Naive thymus-derived CD8-positive, alpha-beta T cell (primary cell): ENCODE measurements at regions not wholly inside any gene's neighbourhood (a gene's known extent, or its start where the extent isn't known, plus 50 kb on each side); places are given as distances from the start of the nearest gene placed in this dataset.
"Not testable (repeated sequence)": the region's sequence is repeated elsewhere in the genome, so short reads cannot be mapped to it uniquely, and the experiment has no call there.

Experiments
- ATAC-seq, 2 donors: fragments of 150-1000 bp; cut with Tn5 transposase in 1 of 2; sonication (Bioruptor Pico), chemical (Tn5 transposase) in 1 of 2; 1 replicate in 1 of 2; 2 replicates in 1 of 2; pipeline ENCODE4 v1.10.0; 2021; ENCODE audit warnings: mild to moderate bottlenecking in 2 of 2, moderate library complexity in 2 of 2
- POLR2A ChIA-PET: fragments of 350-600 bp; sonication (Branson Sonifier 250); formaldehyde crosslinking; loops from one replicate; lab custom pipeline; 2021; ENCODE audit warnings: antibody characterized with exemption; lab: Charles Lee
- DNase-seq, 10 donors: peaks; one replicate each; pipeline versions ENCODE4 v3.0.0 to v3.0.0-alpha.2; 2020 to 2022
- H3K27ac Mint-ChIP-seq, 10 donors: one replicate each; pipeline ENCODE4 v1.8.0; 2020 to 2022; ENCODE audit warnings: mild to moderate bottlenecking in 10 of 10, mixed read lengths in 10 of 10, moderate library complexity in 4 of 10, inconsistent platforms in 1 of 10
- H3K27me3 Mint-ChIP-seq, 5 donors: one replicate each; pipeline ENCODE4 v1.8.0; 2021 to 2022; ENCODE audit warnings: mixed read lengths in 5 of 5
- H3K36me3 Mint-ChIP-seq, 3 donors: one replicate each; pipeline ENCODE4 v1.8.0; 2020 to 2022; ENCODE audit warnings: mixed read lengths in 3 of 3, mild to moderate bottlenecking in 2 of 3, inconsistent platforms in 1 of 3
- H3K4me1 Mint-ChIP-seq, 4 donors: one replicate each; pipeline ENCODE4 v1.8.0; 2021 to 2022; ENCODE audit warnings: mixed read lengths in 4 of 4
- H3K4me3 Mint-ChIP-seq, 10 donors: one replicate each; pipeline ENCODE4 v1.8.0; 2020 to 2022; ENCODE audit warnings: mild to moderate bottlenecking in 10 of 10, mixed read lengths in 10 of 10, moderate library complexity in 6 of 10, inconsistent platforms in 1 of 10
- H3K9me3 Mint-ChIP-seq, 9 donors: one replicate each; pipeline ENCODE4 v1.8.0; 2020 to 2022; ENCODE audit warnings: mixed read lengths in 9 of 9, mild to moderate bottlenecking in 3 of 9, inconsistent platforms in 1 of 9, moderate library complexity in 1 of 9

DNA sequence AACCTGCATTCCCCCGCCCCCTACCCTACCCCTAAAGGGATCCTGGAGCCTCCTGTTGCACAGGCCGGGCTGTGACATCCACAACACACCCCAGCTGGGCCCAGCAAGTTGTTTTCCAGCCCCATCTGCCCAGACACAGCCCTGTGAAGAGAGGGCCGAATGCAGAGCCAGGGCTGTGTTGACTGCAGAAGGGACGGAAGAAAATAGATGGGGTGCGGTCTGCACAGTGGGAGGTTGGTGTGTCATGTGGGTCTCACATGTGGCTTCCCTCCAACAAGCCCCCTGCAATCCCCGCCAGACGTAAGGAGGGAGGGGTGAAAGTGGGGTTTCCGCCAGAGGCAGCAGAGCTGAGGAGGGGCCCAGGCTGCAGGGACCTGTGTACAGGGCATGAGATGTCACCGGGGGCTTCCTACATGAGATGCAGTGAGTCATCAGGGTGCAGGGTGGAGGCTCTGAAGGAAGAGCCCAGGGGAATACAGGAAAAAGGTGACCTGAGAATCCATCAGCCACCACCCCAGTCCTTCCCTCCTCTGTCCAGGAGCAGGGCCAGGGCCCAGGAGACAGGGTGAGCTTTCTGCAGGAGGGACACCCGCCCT, 60.2 kb upstream of the SULF2 start:
- POLR2A ChIA-PET, H3K9me3 Mint-ChIP-seq, H3K36me3 Mint-ChIP-seq: not testable (repeated sequence)
- Mint-ChIP-seq H3K4me1 (peaks cover 0 to 24% (median 8%) of the 10 kb centered on the region in 4 donors), H3K27ac (peak overlapping the region in 5 of 10 donors; percentile 22 to 83 (median 60)), H3K4me3 (peak overlapping the region in 4 of 10 donors; percentile 13 to 66 (median 37)), H3K27me3 (peaks cover 6 to 18% (median 9%) of the 10 kb centered on the region in 5 donors)
- peak in 1 of 10 donors; percentile 14 for DNase-seq
- peak; percentile 38 to 72 for ATAC-seq

DNA sequence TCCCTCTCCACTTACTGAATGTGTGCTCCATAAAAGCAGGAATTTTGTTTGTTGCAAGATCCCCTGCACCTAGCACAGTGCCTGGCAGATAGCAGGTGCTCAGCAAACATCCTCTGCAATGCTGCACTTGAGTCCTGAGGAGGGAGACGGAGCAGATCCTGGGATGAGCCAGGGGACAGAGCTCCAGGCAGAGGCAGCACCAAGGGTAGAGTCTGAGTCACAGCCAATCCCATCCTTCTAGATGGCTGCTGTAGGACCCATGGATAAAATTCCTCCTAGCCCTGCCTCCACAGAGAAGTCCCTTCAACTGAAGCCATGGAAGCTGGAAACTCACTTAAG, 59.3 kb upstream of the SULF2 start:
- H3K27me3 Mint-ChIP-seq = peaks cover 4 to 14% (median 6%) of the 10 kb centered on the region in 5 donors
- DNase-seq, POLR2A ChIA-PET, H3K4me3 Mint-ChIP-seq, ATAC-seq, H3K36me3 Mint-ChIP-seq, H3K9me3 Mint-ChIP-seq: not testable (repeated sequence)
- H3K4me1 Mint-ChIP-seq = peaks cover 0 to 24% (median 8%) of the 10 kb centered on the region in 4 donors
- peak overlapping the region in 1 of 10 donors; percentile 72 for H3K27ac Mint-ChIP-seq

DNA sequence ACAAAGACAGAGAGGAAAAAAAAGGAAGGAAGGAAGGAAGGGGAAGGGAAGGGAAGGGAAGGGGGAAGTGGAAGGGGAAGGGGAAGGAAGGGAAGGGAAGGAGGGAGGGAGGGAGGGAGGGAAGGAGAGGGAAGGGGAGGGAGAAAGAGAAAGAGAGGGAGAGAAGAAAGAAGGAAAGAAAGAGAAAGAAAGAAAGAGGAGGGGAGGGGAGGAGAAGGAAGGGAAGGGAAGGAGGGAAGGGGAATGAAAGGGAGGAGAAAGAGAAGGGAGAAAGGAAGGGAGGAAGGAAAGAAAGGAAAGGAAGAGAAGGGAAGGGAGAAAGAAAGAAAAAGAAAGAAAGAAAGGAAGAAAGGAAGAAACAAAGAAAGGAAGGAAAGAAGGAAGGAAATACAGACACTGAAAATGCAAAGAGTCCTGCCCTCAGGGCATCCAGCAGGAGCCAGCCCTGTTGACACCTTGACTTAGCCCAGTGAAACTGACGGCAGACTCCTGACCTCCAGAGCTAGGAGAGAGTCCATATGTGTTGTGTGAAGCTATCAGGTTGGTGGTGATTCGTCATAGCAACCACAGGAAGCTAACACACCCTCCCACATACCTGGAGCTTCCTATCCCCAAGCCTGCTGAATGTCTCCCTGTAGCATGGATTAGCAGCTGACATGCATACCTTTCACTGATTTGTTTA, 58.7 kb upstream of the SULF2 start:
- Mint-ChIP-seq H3K36me3 (no peaks in the 10 kb centered on the region), H3K27me3 (peaks cover 4 to 13% (median 5%) of the 10 kb centered on the region in 5 donors), H3K4me1 (peaks cover 0 to 24% (median 8%) of the 10 kb centered on the region in 4 donors), H3K27ac (peak overlapping the region in 2 of 10 donors; percentile 58 to 72), H3K4me3 (peak overlapping the region in 1 of 10 donors; percentile 14), H3K9me3 (no peaks in the 10 kb centered on the region)
- ATAC-seq (no peak), DNase-seq (no peak)
- POLR2A ChIA-PET = no interaction called here

DNA sequence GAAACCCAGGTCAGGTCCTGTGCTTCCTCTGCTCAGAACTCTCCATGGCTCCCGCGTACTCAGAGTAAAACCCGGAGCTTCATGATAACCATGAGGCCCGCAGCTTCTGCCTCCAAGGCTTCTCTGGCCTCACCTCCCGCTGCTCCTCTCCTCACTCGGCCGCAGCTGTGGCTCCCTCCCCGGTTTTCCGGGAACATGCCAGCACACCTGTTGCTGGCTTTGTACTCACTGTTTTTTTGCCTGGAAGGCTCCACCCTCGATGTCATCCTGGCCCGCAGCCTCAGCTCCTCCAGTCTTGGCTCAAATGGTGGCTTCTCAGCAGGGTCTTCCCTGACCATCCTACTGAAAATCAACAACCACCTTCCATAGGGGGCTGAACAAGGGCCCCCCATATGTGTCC, 57.7 kb upstream of the SULF2 start:
- H3K27ac Mint-ChIP-seq, H3K36me3 Mint-ChIP-seq, ATAC-seq, H3K9me3 Mint-ChIP-seq, DNase-seq, POLR2A ChIA-PET, H3K4me3 Mint-ChIP-seq: not testable (repeated sequence)
- Mint-ChIP-seq H3K4me1 (peaks cover 0 to 22% (median 8%) of the 10 kb centered on the region in 4 donors), H3K27me3 (peaks cover 4 to 11% (median 5%) of the 10 kb centered on the region in 5 donors)

DNA sequence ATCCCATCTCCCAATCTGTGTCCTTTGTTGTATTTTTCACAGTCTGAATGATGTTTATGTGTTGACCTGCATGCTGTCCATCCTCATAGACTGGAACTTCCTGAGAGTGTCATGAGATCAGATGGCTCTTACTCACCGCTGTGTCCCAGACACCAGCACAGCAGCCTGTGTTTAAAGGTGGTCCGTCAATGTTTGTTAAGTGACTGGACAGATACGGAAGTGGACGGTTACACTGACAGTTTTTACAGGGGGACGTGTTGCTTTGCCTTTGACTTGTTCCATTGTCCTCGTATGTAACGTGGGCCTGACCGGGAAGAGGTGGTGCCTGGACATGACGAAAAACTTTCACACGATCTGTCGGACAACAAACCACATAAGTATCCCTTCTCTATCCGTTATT, 56.7 kb upstream of the SULF2 start:
- ATAC-seq, DNase-seq, POLR2A ChIA-PET, H3K9me3 Mint-ChIP-seq, H3K4me3 Mint-ChIP-seq, H3K27ac Mint-ChIP-seq, H3K36me3 Mint-ChIP-seq: not testable (repeated sequence)
- Mint-ChIP-seq H3K4me1 (peaks cover 0 to 19% (median 5%) of the 10 kb centered on the region in 4 donors), H3K27me3 (peaks cover 4 to 11% (median 5%) of the 10 kb centered on the region in 5 donors)

DNA sequence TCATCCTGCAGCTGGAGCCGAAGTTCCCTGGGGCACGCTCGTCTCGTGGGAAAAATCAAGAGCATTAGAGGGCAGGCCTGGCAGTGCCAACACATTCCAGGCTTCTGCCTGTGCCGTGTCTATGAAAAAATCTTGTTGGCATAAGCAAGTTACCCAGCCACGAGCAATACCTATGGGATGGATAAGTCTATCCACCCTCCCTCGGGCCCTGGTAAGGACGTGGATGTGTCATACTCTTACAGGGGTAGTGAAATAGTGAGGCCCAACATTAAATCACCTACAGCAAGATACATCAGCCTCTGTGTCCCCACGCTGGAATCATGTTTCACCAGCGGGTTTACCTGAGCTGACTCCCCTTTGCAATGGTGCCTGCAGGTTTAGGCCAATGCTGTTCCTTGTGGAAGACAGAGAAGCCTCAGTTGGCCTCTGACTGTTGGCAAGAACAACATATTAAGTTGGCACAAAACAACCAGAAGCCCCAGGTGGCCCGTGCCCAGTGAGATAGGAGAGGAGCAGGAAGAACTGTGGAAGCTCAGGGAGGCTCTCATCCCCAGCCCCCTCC, 51.1 kb upstream of the SULF2 start:
- H3K27me3 Mint-ChIP-seq, H3K36me3 Mint-ChIP-seq, H3K4me1 Mint-ChIP-seq, H3K9me3 Mint-ChIP-seq, H3K4me3 Mint-ChIP-seq, ATAC-seq, POLR2A ChIA-PET, DNase-seq, H3K27ac Mint-ChIP-seq: not testable (repeated sequence)
